ENCODE measurements at regions not wholly inside any gene's neighbourhood (a gene's known extent, or its start where the extent isn't known, plus 50 kb on each side); places are given as distances from the start of the nearest gene placed in this dataset.

GRCh38 chr3:139225548-139225947 lies 118.3 kb upstream of the MRPS22 start:
- Histone ChIP-seq H3K27ac (ENCODE audit: poor library complexity, severe bottlenecking) (no peak overlapping the region), H3K4me1 (ENCODE audit: insufficient read depth, poor library complexity, severe bottlenecking) (no peaks in the 10 kb centered on the region), H3K9me3 (ENCODE audit: severe bottlenecking) (no peaks in the 10 kb centered on the region), H3K27me3 (ENCODE audit: insufficient read depth, poor library complexity, severe bottlenecking) (no peaks in the 10 kb centered on the region), H3K36me3 (ENCODE audit: low read depth) (no peaks in the 10 kb centered on the region), H3K4me3 (ENCODE audit: severe bottlenecking) (no peak overlapping the region)
- DNase-seq (ENCODE audit: low spot score) (no peak), ATAC-seq (ENCODE audit: low read depth) (no peak)
- TF ChIP-seq CTCF (IDR thresholded peaks at IDR 0.05; ENCODE audit: poor library complexity, severe bottlenecking), result no peak

DNA sequence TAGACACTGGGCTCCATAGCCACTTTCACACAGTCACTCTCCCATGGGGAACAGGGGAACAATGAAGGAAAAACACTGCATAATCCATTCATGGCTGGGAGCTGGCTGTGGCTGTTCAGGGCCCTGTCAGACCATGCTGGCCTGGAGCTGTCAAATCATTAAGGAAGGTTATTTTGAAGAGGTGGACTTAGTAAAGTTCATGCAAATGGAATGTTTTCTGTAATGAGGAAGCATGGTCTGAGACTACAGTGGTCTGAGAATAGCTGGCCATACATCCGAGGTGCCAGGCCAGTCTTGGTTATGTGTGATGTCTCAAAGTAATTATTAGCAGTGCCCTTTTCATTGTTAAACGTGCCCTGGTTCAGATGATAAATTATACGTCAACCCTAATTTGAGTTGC lies 117.1 kb upstream of the MRPS22 start:
- TF ChIP-seq CTCF (IDR thresholded peaks at IDR 0.05; ENCODE audit: poor library complexity, severe bottlenecking), result no peak
- Histone ChIP-seq H3K27ac (ENCODE audit: poor library complexity, severe bottlenecking) (no peak overlapping the region), H3K27me3 (ENCODE audit: insufficient read depth, poor library complexity, severe bottlenecking) (no peaks in the 10 kb centered on the region), H3K36me3 (ENCODE audit: low read depth) (no peaks in the 10 kb centered on the region), H3K4me3 (ENCODE audit: severe bottlenecking) (no peak overlapping the region), H3K4me1 (ENCODE audit: insufficient read depth, poor library complexity, severe bottlenecking) (no peaks in the 10 kb centered on the region), H3K9me3 (ENCODE audit: severe bottlenecking) (no peaks in the 10 kb centered on the region)
- DNase-seq (ENCODE audit: low spot score) (no peak), ATAC-seq (ENCODE audit: low read depth) (no peak)

- no peaks in the 10 kb centered on the region for H3K27me3 ChIP-seq (ENCODE audit: insufficient read depth, poor library complexity, severe bottlenecking)
- no peak overlapping the region for H3K4me3 ChIP-seq (ENCODE audit: severe bottlenecking)
- DNase-seq (ENCODE audit: low spot score) (no peak), ATAC-seq (ENCODE audit: low read depth) (no peak)
- H3K9me3 ChIP-seq (ENCODE audit: severe bottlenecking), result no peaks in the 10 kb centered on the region
- no peaks in the 10 kb centered on the region for H3K36me3 ChIP-seq (ENCODE audit: low read depth)
- TF ChIP-seq CTCF (IDR thresholded peaks at IDR 0.05; ENCODE audit: poor library complexity, severe bottlenecking), result no peak
- no peak overlapping the region for H3K27ac ChIP-seq (ENCODE audit: poor library complexity, severe bottlenecking)
- H3K4me1 ChIP-seq (ENCODE audit: insufficient read depth, poor library complexity, severe bottlenecking), result no peaks in the 10 kb centered on the region
These were observed 116.7 kb upstream of the MRPS22 start for GRCh38 chr3:139227165-139227564.

DNA sequence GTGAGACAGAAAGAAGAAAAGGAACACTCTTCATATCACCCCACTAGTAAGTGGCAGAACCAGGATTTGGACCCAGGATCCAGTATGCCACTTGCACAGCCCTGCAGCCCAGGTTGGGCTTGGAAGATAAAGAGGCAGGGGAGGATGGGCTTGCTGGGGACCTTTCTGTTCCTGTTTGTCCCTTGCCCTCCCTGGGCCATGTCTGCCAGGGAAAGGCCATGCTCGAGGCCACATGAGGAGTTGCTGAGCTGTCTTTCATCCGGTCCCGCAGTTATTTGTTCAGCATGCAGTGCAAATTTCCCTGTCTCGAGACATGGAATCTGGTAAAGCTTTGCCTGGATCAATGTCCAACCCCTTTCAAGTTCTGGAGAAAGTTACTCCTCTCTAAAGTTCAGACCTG lies 116.0 kb upstream of the MRPS22 start:
- ATAC-seq (ENCODE audit: low read depth), result no peak
- Histone ChIP-seq H3K9me3 (ENCODE audit: severe bottlenecking) (no peaks in the 10 kb centered on the region), H3K4me1 (ENCODE audit: insufficient read depth, poor library complexity, severe bottlenecking) (no peaks in the 10 kb centered on the region), H3K36me3 (ENCODE audit: low read depth) (no peaks in the 10 kb centered on the region), H3K27ac (ENCODE audit: poor library complexity, severe bottlenecking) (no peak overlapping the region), H3K27me3 (ENCODE audit: insufficient read depth, poor library complexity, severe bottlenecking) (no peaks in the 10 kb centered on the region), H3K4me3 (ENCODE audit: severe bottlenecking) (no peak overlapping the region)
- no peak for TF ChIP-seq CTCF (IDR thresholded peaks at IDR 0.05; ENCODE audit: poor library complexity, severe bottlenecking)
- DNase-seq (ENCODE audit: low spot score), result no peak

DNA sequence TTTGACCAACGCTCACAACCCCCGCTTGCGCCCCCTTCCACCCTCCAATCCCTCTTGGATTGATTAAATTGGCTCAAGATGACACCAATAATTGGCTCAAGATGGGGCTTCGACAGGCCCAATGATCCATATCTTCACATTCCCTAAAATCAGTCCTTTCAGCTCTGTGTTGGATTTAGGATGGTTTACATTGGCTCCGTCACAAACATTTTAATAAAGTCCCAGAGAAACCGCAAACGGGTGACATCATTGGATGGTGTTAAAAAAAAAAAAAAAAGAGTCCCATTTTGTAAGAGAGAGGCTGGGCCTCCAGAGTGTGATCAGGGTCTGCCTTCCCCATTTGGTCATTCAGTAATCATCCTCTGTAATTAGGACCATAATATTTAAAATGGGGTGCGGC lies 113.4 kb upstream of the MRPS22 start:
- DNase-seq (ENCODE audit: low spot score) (no peak), ATAC-seq (ENCODE audit: low read depth) (no peak)

More for the DNA sequence above, 113.4 kb upstream of the MRPS22 start:
- no peaks in the 10 kb centered on the region for H3K36me3 ChIP-seq (ENCODE audit: low read depth)
- H3K4me1 ChIP-seq (ENCODE audit: insufficient read depth, poor library complexity, severe bottlenecking), result no peaks in the 10 kb centered on the region
- H3K27me3 ChIP-seq (ENCODE audit: insufficient read depth, poor library complexity, severe bottlenecking), result no peaks in the 10 kb centered on the region
- no peak for TF ChIP-seq CTCF (IDR thresholded peaks at IDR 0.05; ENCODE audit: poor library complexity, severe bottlenecking)
- H3K9me3 ChIP-seq (ENCODE audit: severe bottlenecking), result no peaks in the 10 kb centered on the region
- no peak overlapping the region for H3K27ac ChIP-seq (ENCODE audit: poor library complexity, severe bottlenecking)
- no peak overlapping the region for H3K4me3 ChIP-seq (ENCODE audit: severe bottlenecking)
